H1 (cell line): ENCODE measurements at regions not wholly inside any gene's neighbourhood (a gene's known extent, or its start where the extent isn't known, plus 50 kb on each side); places are given as distances from the start of the nearest gene placed in this dataset.

Experiments used
- CTCF ChIA-PET: fragments of 300-600 bp; sonication (Branson Sonifier 250); formaldehyde crosslinking; loops from one replicate; lab custom pipeline; 2021; ENCODE audit not compliant: partially characterized antibody; lab: Charles Lee
- POLR2A ChIA-PET: fragments of 300-600 bp; sonication (Branson Sonifier 250); formaldehyde crosslinking; loops from one replicate; lab custom pipeline; 2021; ENCODE audit warnings: inconsistent platforms; ENCODE audit not compliant: partially characterized antibody; lab: Charles Lee
- DNase-seq, 2 experiments: peaks; one replicate each; pipeline versions ENCODE4 v3.0.0 to v3.0.0-alpha.2; 2010 to 2022; ENCODE audit warnings: low spot score in 2 of 2, low read depth in 1 of 2, mixed read lengths in 1 of 2
- FAIRE-seq: peaks from 2 replicates; lab custom pipeline; 2011; peaks lifted over from hg19 to GRCh38; lab: Jason Lieb, UNC
- H2AFZ ChIP-seq: 2 replicates; pipeline ENCODE4 v1.8.1; 2012; ENCODE audit warnings: low read length, inconsistent platforms
- H2AK5ac ChIP-seq: 2 replicates; pipeline ENCODE4 v1.6.1; 2013; ENCODE audit warnings: low read depth, low read length
- H2BK120ac ChIP-seq: replicated peaks from 2 replicates; pipeline ENCODE3; 2013; ENCODE audit warnings: low read depth, low read length, inconsistent platforms
- H2BK12ac ChIP-seq: 2 replicates; pipeline ENCODE4 v1.6.1; 2013; ENCODE audit warnings: low read depth, low read length
- H2BK15ac ChIP-seq: 2 replicates; pipeline ENCODE4 v1.6.1; 2013; ENCODE audit warnings: low read length
- H2BK20ac ChIP-seq: 2 replicates; pipeline ENCODE4 v1.6.1; 2013; ENCODE audit warnings: low read length
- H2BK5ac ChIP-seq: 2 replicates; pipeline ENCODE4 v1.6.1; 2013; ENCODE audit warnings: low read depth, low read length
- H3K14ac ChIP-seq: 2 replicates; pipeline ENCODE4 v1.6.1; 2013; ENCODE audit warnings: inconsistent platforms; ENCODE audit not compliant: insufficient read length
- H3K18ac ChIP-seq: 2 replicates; pipeline ENCODE4 v1.6.1; 2013; ENCODE audit warnings: low read length; ENCODE audit errors: extremely low read depth
- H3K23ac ChIP-seq: 2 replicates; pipeline ENCODE4 v1.6.1; 2013; ENCODE audit warnings: inconsistent platforms; ENCODE audit not compliant: insufficient read length
- H3K23me2 ChIP-seq: 2 replicates; pipeline ENCODE4 v1.6.1; 2013; ENCODE audit warnings: low read depth, low read length
- H3K27ac ChIP-seq: 2 replicates; pipeline ENCODE4 v1.6.1; 2011; ENCODE audit warnings: low read depth, low read length, inconsistent platforms
- H3K27me3 ChIP-seq, 4 experiments: replicated peaks in 1 of 4; 1 replicate in 1 of 4; 2 replicates in 3 of 4; pipeline versions ENCODE4 v1.6.1 to v1.8.1; 2011 to 2013; ENCODE audit warnings: low read length in 3 of 4, mild to moderate bottlenecking in 3 of 4, inconsistent platforms in 2 of 4, mixed read lengths in 2 of 4, moderate library complexity in 1 of 4; ENCODE audit not compliant: control insufficient read depth in 3 of 4, insufficient read depth in 3 of 4; ENCODE audit errors: extremely low read depth in 1 of 4
- H3K36me3 ChIP-seq, 4 experiments: 2 replicates each; pipeline versions ENCODE4 v1.6.1 to v1.8.1; 2011 to 2013; ENCODE audit warnings: mild to moderate bottlenecking in 4 of 4, low read length in 3 of 4, moderate library complexity in 2 of 4, control low read depth in 1 of 4, inconsistent platforms in 1 of 4; ENCODE audit not compliant: insufficient read depth in 4 of 4, control insufficient read depth in 2 of 4
- H3K4ac ChIP-seq: replicated peaks from 2 replicates; pipeline ENCODE3; 2013; ENCODE audit warnings: low read length, low read depth, mixed read lengths, inconsistent platforms; ENCODE audit not compliant: insufficient read length
- H3K4me1 ChIP-seq, 4 experiments: replicated peaks in 1 of 4; 1 replicate in 1 of 4; 2 replicates in 3 of 4; pipeline versions ENCODE4 v1.6.1 to v1.8.1; 2011 to 2013; ENCODE audit warnings: low read length in 3 of 4, inconsistent platforms in 2 of 4, mixed read lengths in 1 of 4; ENCODE audit not compliant: insufficient read depth in 4 of 4, control insufficient read depth in 3 of 4
- H3K4me2 ChIP-seq, 2 experiments: 2 replicates each; pipeline versions ENCODE4 v1.6.1 to v1.8.1; 2011 to 2013; ENCODE audit warnings: low read depth in 2 of 2, low read length in 2 of 2, control low read depth in 1 of 2, inconsistent platforms in 1 of 2, mild to moderate bottlenecking in 1 of 2; ENCODE audit not compliant: insufficient read depth in 1 of 2
- H3K4me3 ChIP-seq, 4 experiments: fragments of 200-600, 300-600 bp in 1 of 4; sonication (generic), shearing (Covaris generic), sonication (Bioruptor Twin) in 1 of 4; 2 replicates each; pipeline versions ENCODE4 v1.5.1 to v1.8.1; 2011 to 2016; ENCODE audit warnings: low read length in 4 of 4, low read depth in 3 of 4, control low read depth in 2 of 4, inconsistent platforms in 2 of 4, mild to moderate bottlenecking in 2 of 4, mixed read lengths in 1 of 4, moderate library complexity in 1 of 4; ENCODE audit not compliant: insufficient read depth in 2 of 4; ENCODE audit errors: extremely low read depth in 1 of 4
- H3K56ac ChIP-seq: replicated peaks from 2 replicates; pipeline ENCODE3; 2013; ENCODE audit warnings: low read depth, mild to moderate bottlenecking, mixed read lengths, low read length, inconsistent platforms; ENCODE audit not compliant: insufficient read length
- H3K79me1 ChIP-seq: 2 replicates; pipeline ENCODE4 v1.6.1; 2013; ENCODE audit warnings: low read depth, low read length, control low read depth
- H3K79me2 ChIP-seq, 2 experiments: 2 replicates each; pipeline versions ENCODE4 v1.6.1 to v1.8.1; 2012 to 2013; ENCODE audit warnings: low read length in 2 of 2, mild to moderate bottlenecking in 2 of 2, inconsistent platforms in 1 of 2; ENCODE audit not compliant: insufficient read depth in 2 of 2, control insufficient read depth in 1 of 2
- H3K9ac ChIP-seq, 4 experiments: replicated peaks in 1 of 4; 1 replicate in 1 of 4; 2 replicates in 3 of 4; pipeline versions ENCODE4 v1.6.1 to v1.8.1; 2011 to 2013; ENCODE audit warnings: low read depth in 3 of 4, low read length in 3 of 4, control low read depth in 2 of 4, mild to moderate bottlenecking in 2 of 4, moderate library complexity in 2 of 4, inconsistent platforms in 1 of 4; ENCODE audit errors: extremely low read depth in 1 of 4
- H3K9me3 ChIP-seq, 2 experiments: 2 replicates each; pipeline versions ENCODE4 v1.6.1 to v1.8.1; 2012 to 2013; ENCODE audit warnings: mild to moderate bottlenecking in 2 of 2, moderate library complexity in 2 of 2, control low read depth in 1 of 2, inconsistent platforms in 1 of 2, low read depth in 1 of 2, low read length in 1 of 2, mixed read lengths in 1 of 2; ENCODE audit not compliant: insufficient read depth in 2 of 2
- H4K20me1 ChIP-seq, 2 experiments: replicated peaks in 1 of 2; 2 replicates each; pipeline versions ENCODE3 to v1.8.1; 2011 to 2013; ENCODE audit warnings: inconsistent platforms in 2 of 2, low read length in 2 of 2, mild to moderate bottlenecking in 1 of 2; ENCODE audit not compliant: insufficient read depth in 2 of 2, control insufficient read depth in 1 of 2
- H4K5ac ChIP-seq: 2 replicates; pipeline ENCODE4 v1.6.1; 2013; ENCODE audit warnings: low read length, low read depth, mixed read lengths, inconsistent platforms; ENCODE audit not compliant: insufficient read length
- H4K8ac ChIP-seq: 2 replicates; pipeline ENCODE4 v1.8.0; 2013; ENCODE audit warnings: mild to moderate bottlenecking, moderate library complexity, low read length, inconsistent platforms; ENCODE audit not compliant: insufficient read depth; ENCODE audit errors: extremely low read depth
- H4K91ac ChIP-seq: replicated peaks from 2 replicates; pipeline ENCODE3; 2013; ENCODE audit warnings: low read length, mixed read lengths, inconsistent platforms; ENCODE audit not compliant: insufficient read length
- FOSL1 ChIP-seq: IDR thresholded peaks from 2 replicates; pipeline ENCODE4 v1.6.1; 2011; ENCODE audit warnings: mild to moderate bottlenecking, low read depth, low read length, moderate library complexity; ENCODE audit not compliant: insufficient read depth
- MAX ChIP-seq: IDR thresholded peaks from 2 replicates; pipeline ENCODE4 v1.6.1; 2012; ENCODE audit warnings: inconsistent platforms
- RBBP5 ChIP-seq: IDR thresholded peaks from 2 replicates; pipeline ENCODE4 v1.7.1; 2012; ENCODE audit warnings: low read depth, mild to moderate bottlenecking, inconsistent platforms, low read length, moderate library complexity, borderline replicate concordance
- TAF1 ChIP-seq: IDR thresholded peaks from 2 replicates; pipeline ENCODE4 v1.6.1; 2011; ENCODE audit warnings: mild to moderate bottlenecking, low read depth, low read length
- TBP ChIP-seq: IDR thresholded peaks from 2 replicates; pipeline ENCODE4 v1.6.1; 2011; ENCODE audit warnings: low read depth, low read length, improper control_type of control experiment
- YY1 ChIP-seq: IDR thresholded peaks from 2 replicates; pipeline ENCODE4 v1.6.1; 2011; ENCODE audit warnings: low read depth, mild to moderate bottlenecking, low read length
- WGBS, 2 experiments: shearing (Covaris generic) in 1 of 2; methylation state at CpG; one replicate each; pipeline versions ENCODE4 v1.1.6 to v1.1.7; 2013 to 2015; ENCODE audit warnings: low lambda C conversion rate in 2 of 2, mixed read lengths in 2 of 2, inconsistent platforms in 1 of 2, low coverage in 1 of 2, missing lambda C conversion rate in 1 of 2; ENCODE audit not compliant: insufficient replicate concordance in 2 of 2, insufficient coverage in 1 of 2, insufficient read length in 1 of 2; ENCODE audit errors: extremely low coverage in 1 of 2, missing lambda C conversion rate in 1 of 2; 5-methylcytosine and 5-hydroxymethylcytosine counted together

GRCh38 chr5:86671536-86671935 lies 53.8 kb downstream of the COX7C start:
- Histone ChIP-seq H4K8ac (no peak overlapping the region), H3K4me1 (peaks cover 0 to 3% (median 0%) of the 10 kb centered on the region in 4 experiments; a peak in 2 of 7 replicates), H2BK120ac (no peak overlapping the region), H2AFZ (no peak overlapping the region), H3K56ac (no peak overlapping the region), H3K27ac (no peak overlapping the region), H3K18ac (no peak overlapping the region), H2BK15ac (no peak overlapping the region), H2BK12ac (no peak overlapping the region), H2BK20ac (no peak overlapping the region), H3K27me3 (no peaks in the 10 kb centered on the region), H3K9me3 (no peaks in the 10 kb centered on the region), H3K4me3 (no peak overlapping the region), H2BK5ac (no peak overlapping the region), H3K23me2 (no peaks in the 10 kb centered on the region), H3K9ac (no peak overlapping the region), H4K91ac (no peak overlapping the region), H3K4me2 (no peak overlapping the region; a peak in 1 of 4 replicates), H3K14ac (no peak overlapping the region), H3K79me2 (no peaks in the 10 kb centered on the region), H3K36me3 (no peaks in the 10 kb centered on the region), H2AK5ac (no peak overlapping the region), H3K4ac (no peak overlapping the region), H4K20me1 (no peaks in the 10 kb centered on the region), H4K5ac (no peak overlapping the region), H3K23ac (no peak overlapping the region), H3K79me1 (no peaks in the 10 kb centered on the region)
- ChIA-PET CTCF (no interaction called here), POLR2A (no interaction called here)
- no peak for DNase-seq
- FAIRE-seq = no peak
- WGBS, 2 experiments = 93% methylated on average over 3 of the region's 3 CpGs; no CpG with 5 or more reads in 1 of the 2 experiments
- no peak for TF ChIP-seq TAF1
- TF ChIP-seq YY1 = no peak
- no peak for TF ChIP-seq MAX
- TF ChIP-seq RBBP5 = no peak
- no peak for TF ChIP-seq TBP
- TF ChIP-seq FOSL1 = no peak
